ENCODE measurements at regions not wholly inside any gene's neighbourhood (a gene's known extent, or its start where the extent isn't known, plus 50 kb on each side); places are given as distances from the start of the nearest gene placed in this dataset.

DNA sequence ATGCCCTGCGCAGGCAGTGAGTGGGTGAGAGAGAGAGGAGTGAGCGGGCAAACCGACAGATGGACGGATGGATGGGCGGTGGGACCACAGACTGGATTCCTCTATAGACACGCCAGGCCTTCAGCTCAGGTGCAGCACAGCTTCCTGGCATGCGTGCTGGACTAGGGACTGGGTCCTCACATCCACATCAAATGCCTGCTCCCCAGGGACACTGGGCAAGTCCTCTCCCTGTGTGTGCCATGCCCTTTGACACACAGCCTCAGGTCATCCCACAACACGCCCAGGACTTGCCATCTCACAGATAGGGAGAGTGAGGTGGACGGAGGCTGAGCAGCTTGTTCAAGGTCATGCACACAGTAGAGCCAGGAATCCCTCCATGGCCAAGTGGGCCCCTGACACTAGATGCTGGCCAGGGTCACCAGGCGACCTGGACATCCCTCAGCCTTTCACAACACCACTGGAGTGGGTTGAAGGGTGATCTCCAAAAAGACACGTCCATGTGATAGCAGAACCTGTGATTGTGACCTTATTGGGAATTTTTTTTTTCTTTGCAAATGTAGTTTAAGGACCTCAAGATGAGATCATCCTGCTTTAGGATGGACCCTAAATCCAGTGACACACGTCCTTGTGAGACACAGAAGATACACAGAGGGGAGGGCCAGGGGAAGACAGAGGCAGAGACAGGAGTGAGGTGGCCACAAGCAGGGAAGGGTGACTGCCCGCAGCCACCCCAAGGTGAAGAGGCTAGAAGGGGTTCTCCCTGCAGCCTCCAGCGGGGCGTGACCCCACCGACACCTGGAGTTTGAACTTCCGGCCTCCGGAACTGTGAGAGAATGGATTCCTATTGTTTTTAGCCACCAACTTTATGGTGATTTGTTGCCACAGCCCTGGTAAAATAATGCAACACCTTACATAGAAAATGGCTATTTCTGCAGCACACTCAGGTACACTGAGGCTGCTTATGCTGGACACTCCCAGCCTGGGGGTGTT lies 155.0 kb upstream of the CHST15 start:
- H3K36me3 ChIP-seq (ENCODE audit: control insufficient read depth in 2 of 3, insufficient read depth in 3 of 3, low read length in 3 of 3): no peaks in the 10 kb centered on the region
- H3K27ac ChIP-seq (ENCODE audit: low read depth in 2 of 2, low read length in 2 of 2): no peak overlapping the region
- H3K4me3 ChIP-seq (ENCODE audit: low read length in 3 of 3): no peak overlapping the region
- FAIRE-seq (no peak), DNase-seq (peak in 1 of 5 donors; percentile 55)
- H3K27me3 ChIP-seq (ENCODE audit: control insufficient read depth, insufficient read depth, low read length): no peaks in the 10 kb centered on the region
- H3K9me3 ChIP-seq (ENCODE audit: control insufficient read depth in 2 of 3, insufficient read depth in 1 of 3, low read length in 3 of 3): no peaks in the 10 kb centered on the region
- H3K9ac ChIP-seq (ENCODE audit: low read length in 3 of 3): no peak overlapping the region
- TF ChIP-seq, protein P1, sequence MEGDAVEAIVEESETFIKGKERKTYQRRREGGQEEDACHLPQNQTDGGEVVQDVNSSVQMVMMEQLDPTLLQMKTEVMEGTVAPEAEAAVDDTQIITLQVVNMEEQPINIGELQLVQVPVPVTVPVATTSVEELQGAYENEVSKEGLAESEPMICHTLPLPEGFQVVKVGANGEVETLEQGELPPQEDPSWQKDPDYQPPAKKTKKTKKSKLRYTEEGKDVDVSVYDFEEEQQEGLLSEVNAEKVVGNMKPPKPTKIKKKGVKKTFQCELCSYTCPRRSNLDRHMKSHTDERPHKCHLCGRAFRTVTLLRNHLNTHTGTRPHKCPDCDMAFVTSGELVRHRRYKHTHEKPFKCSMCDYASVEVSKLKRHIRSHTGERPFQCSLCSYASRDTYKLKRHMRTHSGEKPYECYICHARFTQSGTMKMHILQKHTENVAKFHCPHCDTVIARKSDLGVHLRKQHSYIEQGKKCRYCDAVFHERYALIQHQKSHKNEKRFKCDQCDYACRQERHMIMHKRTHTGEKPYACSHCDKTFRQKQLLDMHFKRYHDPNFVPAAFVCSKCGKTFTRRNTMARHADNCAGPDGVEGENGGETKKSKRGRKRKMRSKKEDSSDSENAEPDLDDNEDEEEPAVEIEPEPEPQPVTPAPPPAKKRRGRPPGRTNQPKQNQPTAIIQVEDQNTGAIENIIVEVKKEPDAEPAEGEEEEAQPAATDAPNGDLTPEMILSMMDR (IDR thresholded peaks at IDR 0.05; ENCODE audit: borderline replicate concordance, extremely low read depth, insufficient read depth): no peak
- intact Hi-C loops (cut with DNase I): no loop called here
- peaks cover 0 to 4% (median 0%) of the 10 kb centered on the region in 3 donors for H3K4me1 ChIP-seq (ENCODE audit: control insufficient read depth in 2 of 3, insufficient read depth in 2 of 3, low read depth in 1 of 3, low read length in 3 of 3)

DNA sequence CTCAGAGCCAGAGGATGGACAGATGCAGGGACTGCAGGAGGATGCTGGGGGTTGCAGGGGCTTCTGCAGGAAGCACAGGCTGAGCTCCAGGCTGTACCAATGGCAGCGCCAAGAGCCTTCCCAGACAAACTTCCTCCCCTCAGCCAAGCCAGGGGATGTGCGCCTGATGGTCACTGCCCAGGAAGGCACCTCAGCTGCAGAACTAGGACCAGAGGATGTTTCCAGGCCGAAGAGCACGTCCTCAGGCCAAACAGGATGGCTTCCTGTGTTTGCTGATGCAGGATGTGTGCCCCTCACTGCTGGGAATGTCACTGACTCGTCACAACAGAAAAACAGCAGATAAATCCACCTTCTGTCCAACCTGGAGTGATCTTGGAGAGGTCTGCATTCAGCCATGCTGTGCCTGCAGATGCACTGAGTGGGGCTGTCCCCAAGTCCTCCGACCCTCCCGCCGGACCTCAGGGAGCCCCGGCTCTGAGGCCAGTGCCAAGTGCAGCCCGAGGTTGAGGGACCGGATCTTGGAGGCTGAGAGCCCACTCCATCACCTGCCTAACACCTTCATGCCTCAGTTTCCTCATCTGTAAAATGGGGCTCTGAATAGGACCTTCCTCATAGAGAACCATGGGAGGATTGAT lies 152.5 kb upstream of the CHST15 start:
- no peak overlapping the region for H3K4me3 ChIP-seq (ENCODE audit: low read length in 3 of 3)
- H3K4me1 ChIP-seq (ENCODE audit: control insufficient read depth in 2 of 3, insufficient read depth in 2 of 3, low read depth in 1 of 3, low read length in 3 of 3): peaks cover 0 to 4% (median 0%) of the 10 kb centered on the region in 3 donors
- H3K36me3 ChIP-seq (ENCODE audit: control insufficient read depth in 2 of 3, insufficient read depth in 3 of 3, low read length in 3 of 3): no peaks in the 10 kb centered on the region
- no peak for FAIRE-seq
- no peak for DNase-seq
- no peaks in the 10 kb centered on the region for H3K9me3 ChIP-seq (ENCODE audit: control insufficient read depth in 2 of 3, insufficient read depth in 1 of 3, low read length in 3 of 3)
- no peak overlapping the region for H3K27ac ChIP-seq (ENCODE audit: low read depth in 2 of 2, low read length in 2 of 2)
- no peaks in the 10 kb centered on the region for H3K27me3 ChIP-seq (ENCODE audit: control insufficient read depth, insufficient read depth, low read length)
- H3K9ac ChIP-seq (ENCODE audit: low read length in 3 of 3): no peak overlapping the region
- TF ChIP-seq, protein P1 (IDR thresholded peaks at IDR 0.05; ENCODE audit: borderline replicate concordance, extremely low read depth, insufficient read depth): no peak
- intact Hi-C loops (cut with DNase I): no loop called here

DNA sequence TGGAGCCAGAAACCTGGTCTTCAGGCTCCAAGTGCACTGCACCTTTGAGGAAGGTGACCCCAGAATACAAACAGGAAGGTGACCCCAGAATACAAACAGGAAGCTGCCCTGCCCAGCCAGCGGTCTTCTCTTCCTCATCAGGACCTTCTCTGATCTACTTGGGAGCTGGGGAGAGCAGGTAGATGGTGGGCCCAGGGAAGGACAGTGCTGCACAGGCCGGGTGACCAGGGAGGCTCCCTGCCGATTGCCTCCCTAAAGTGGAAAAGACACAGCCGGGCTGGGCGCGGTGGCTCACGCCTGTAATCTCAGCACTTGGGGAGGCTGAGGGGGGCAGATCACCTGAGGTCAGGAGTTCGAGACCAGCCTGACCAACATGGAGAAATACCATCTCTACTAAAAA lies 151.8 kb upstream of the CHST15 start:
- no peaks in the 10 kb centered on the region for H3K27me3 ChIP-seq (ENCODE audit: control insufficient read depth, insufficient read depth, low read length)
- H3K9me3 ChIP-seq (ENCODE audit: control insufficient read depth in 2 of 3, insufficient read depth in 1 of 3, low read length in 3 of 3): no peaks in the 10 kb centered on the region
- H3K36me3 ChIP-seq (ENCODE audit: control insufficient read depth in 2 of 3, insufficient read depth in 3 of 3, low read length in 3 of 3): no peaks in the 10 kb centered on the region
- H3K4me1 ChIP-seq (ENCODE audit: control insufficient read depth in 2 of 3, insufficient read depth in 2 of 3, low read depth in 1 of 3, low read length in 3 of 3): peaks cover 0 to 1% (median 0%) of the 10 kb centered on the region in 3 donors
- intact Hi-C loops (cut with DNase I): no loop called here
- no peak overlapping the region for H3K4me3 ChIP-seq (ENCODE audit: low read length in 3 of 3)
- no peak overlapping the region for H3K9ac ChIP-seq (ENCODE audit: low read length in 3 of 3)
- DNase-seq (no peak), FAIRE-seq (no peak)
- H3K27ac ChIP-seq (ENCODE audit: low read depth in 2 of 2, low read length in 2 of 2): no peak overlapping the region
- TF ChIP-seq, protein P1 (IDR thresholded peaks at IDR 0.05; ENCODE audit: borderline replicate concordance, extremely low read depth, insufficient read depth): no peak

All from kidney (tissue), 13 donors.